OCI-M2 (cell line): ENCODE measurements at regions not wholly inside any gene's neighbourhood (a gene's known extent, or its start where the extent isn't known, plus 50 kb on each side); places are given as distances from the start of the nearest gene placed in this dataset.

ENCODE experiments used
- DNase-seq: peaks from one replicate; lab custom pipeline; 2025; ENCODE audit not compliant: unreplicated experiment; lab: John Stamatoyannopoulos, UW

DNA sequence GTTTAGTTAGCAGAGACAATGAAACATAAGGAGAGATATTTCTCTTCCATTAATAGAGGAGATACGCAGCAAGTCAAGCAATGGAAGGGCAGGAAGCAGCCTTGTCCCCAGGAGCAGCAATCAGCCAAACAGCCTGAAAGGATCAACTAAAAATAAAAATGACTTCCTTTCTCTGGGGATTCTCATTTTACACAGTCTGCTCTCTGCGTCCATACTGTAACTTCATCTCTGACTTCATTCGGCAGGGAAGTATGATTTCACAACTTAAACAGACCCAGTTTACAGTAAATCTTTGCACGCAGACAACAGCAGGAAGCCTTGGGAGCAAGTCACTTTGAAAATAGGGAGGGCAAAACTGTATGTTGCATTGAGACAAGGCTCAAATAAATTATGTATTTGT is 826.7 kb downstream of the DIAPH3 start:
- no peak for DNase-seq

DNA sequence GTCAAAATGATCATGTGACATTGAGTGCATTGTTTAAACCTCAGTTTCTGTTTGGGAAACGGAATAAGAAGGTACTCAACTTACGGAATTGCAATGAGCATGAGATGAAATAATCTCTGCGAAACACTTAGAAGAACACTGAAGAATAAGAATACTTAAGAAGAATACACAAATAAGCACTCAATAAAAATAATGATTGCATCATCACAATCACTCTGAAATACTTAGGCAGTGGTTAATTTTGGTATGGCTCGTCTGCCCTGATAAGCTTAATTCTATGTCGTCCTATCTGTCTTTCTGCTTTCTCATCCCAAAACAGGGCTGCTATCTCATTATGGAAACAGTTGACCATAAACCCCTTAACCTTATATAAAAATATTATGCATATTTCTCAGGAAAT is 823.6 kb downstream of the DIAPH3 start:
- no peak for DNase-seq

DNA sequence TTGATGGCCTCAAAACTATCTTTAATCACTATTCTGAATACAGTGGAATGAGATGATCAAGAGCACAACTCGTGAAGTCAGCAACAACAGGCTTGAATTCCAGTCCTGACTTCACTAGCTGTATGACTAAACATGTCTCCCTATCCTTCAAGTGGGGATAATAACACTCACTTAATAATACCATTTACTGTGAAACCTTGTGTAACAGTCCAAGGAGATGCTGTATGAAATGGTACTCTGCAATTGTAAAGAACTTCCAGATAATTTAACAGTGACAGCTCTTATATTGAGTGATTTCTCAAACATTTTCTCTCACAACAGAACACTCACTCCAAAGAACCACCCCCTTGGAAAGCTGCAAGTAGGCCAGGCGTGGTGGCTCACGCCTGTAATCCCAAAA is 823.1 kb downstream of the DIAPH3 start:
- no peak for DNase-seq

DNA sequence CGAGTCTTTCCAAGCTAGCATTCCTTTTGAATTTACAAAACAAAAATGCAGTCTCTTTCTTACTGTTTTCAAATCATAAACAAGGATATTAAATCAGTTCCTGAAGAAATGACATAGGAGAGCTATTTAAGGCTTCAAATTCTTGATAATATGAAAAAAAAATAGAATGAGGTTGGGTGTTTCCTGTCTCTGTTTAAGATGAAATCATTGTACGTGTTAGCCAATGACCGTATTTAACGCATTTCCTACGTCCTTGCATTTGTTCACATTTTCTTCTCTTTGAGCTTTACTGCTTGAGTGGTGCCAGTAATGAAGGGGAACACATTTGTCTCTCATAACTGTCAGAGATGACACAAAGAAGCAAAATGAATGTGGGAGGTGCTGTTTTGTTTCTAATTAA is 821.3 kb downstream of the DIAPH3 start:
- DNase-seq: no peak

DNA sequence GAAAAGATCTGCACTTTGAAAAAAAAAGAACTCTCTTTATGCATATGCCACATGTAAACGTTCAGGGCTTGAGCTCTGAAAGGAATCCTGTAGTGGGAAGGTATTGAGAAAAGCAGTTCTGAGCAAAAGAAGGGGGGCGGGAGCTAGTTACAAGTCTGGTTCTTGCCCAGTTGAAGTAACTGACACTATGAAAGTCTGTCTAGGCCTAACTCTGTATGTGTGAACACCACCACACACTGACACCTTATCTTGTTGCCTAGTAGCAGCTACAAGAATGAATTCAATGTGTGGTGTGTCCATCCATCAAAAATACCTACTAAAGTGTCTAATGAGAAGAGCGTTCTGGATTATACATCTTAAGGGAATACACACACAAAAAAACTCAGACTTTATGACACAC is 820.6 kb downstream of the DIAPH3 start:
- no peak for DNase-seq

DNA sequence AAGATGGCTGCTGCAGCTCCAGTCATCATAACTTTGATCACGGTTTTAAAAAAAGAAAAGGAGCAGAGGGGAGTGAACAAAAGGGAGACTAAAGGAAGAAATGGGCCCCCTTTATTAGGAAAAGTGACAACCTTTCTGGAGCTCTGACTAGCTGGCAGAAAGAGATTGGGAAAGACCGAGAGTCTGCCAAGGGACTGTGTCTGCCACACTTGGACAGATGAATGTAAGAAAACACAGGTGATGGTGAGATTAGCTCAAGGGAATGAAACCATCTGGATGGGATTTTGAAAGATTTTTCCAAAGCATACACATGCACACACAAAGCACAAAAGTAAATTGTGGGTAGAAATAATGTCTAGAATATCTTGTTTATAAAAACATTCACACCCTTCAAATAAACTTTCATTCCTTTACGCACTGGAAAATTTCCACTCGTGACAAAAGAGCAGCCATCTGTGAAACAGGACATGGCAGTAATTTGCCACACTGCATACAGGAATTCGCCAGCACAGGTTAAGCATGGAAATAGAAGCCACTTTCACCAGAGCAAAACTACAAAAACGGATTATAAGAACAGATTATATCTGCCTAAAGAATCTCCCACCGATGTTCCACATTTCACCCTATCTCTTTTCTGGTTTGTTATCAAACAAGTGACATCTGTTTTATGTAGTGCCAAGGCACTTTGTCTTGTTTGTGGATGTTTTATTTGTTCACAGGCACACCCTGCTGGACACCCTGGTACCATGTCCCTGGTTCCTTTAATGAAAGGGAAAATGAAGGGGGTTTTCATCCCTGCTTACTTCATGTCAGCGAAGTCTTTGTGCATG is 819.5 kb downstream of the DIAPH3 start:
- DNase-seq: no peak

DNA sequence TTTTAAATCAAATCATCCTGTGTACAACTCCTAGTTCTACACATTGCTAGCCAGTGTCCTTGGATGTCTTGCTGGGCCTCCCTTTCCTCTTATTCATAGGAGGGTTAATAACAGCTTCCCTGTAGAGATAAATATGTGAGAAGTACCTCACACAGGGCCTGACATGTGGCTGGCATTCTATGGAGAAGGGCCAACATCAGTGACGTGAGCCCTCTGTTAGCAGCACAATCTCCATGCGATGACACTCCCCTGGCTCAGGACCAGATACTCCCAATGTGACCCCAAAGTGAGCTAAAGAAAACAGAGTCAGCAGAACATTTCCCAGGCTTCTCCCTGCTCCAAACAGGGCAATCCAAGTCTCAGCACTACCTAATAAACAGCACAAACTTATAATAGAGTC is 818.4 kb downstream of the DIAPH3 start:
- DNase-seq: no peak

DNA sequence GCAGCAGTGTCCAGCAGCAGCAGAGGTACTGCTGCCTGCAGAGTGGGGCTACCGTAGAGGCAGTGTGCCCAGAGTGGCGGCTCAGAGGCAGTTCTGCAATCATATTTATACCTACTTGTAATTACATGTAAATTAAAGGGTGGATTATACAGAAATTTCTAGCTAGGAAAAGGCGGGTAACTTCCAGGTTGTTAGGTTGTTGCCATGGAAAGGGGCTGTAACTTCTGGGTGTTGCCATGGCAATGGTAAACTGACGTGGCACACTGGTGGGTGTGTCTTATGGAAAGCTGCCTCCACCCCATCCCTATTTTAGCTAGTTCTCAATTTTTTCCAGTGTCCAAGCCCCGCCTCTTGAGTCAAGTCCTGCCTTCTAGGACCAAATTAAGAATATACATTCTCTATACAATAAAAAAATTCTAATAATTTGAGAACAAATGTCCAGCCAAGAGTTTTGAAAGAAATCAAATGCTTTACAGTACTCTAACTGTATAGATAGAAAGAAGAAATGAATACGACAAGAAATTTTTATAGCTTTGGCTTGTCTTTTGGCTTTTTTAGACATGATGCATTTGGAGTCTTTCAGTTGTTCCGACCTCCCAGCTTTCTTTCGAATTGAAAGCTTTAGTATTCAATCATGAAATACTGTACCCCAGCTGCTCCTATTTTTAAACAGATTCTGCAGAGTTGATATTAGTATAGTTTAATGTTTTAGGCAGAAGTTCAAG is 816.6 kb downstream of the DIAPH3 start:
- DNase-seq: no peak

DNA sequence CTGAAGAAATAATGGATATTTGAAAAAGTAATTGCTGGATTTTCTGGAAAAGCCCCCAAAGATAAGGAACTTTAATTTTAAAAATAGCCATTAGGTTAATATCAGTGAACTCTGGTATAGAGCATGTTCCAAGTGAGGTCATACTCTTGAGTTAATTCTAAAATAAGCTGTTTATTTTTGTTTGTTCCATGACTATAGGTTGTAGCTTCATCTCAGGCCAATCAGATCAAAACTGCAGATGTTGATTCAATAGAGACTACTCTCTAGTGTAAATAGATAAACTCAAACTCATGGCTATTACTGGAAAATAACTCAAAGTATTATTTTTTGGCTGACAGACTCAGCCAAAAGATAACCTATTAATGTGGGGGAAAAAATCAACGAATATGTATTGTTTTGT is 815.1 kb downstream of the DIAPH3 start:
- no peak for DNase-seq

DNA sequence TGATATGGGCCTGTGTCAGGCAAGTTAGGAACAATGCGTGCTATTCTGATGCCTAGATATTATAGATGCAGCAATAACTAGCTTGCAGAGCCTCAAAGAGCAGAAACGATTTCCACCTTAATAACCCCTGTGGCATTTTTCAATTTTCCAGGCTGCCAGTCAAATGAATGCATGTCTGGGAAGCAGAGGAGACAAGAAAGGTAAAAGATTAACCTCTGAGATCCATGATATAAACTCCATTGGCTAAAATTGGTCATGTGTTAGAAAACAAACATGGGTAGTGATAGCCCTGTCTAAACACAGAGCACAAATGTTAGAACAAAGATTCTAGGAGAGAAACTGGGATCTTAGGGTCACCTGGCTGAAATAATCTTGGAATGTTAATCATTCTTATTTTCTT is 811.1 kb downstream of the DIAPH3 start:
- DNase-seq: no peak

DNA sequence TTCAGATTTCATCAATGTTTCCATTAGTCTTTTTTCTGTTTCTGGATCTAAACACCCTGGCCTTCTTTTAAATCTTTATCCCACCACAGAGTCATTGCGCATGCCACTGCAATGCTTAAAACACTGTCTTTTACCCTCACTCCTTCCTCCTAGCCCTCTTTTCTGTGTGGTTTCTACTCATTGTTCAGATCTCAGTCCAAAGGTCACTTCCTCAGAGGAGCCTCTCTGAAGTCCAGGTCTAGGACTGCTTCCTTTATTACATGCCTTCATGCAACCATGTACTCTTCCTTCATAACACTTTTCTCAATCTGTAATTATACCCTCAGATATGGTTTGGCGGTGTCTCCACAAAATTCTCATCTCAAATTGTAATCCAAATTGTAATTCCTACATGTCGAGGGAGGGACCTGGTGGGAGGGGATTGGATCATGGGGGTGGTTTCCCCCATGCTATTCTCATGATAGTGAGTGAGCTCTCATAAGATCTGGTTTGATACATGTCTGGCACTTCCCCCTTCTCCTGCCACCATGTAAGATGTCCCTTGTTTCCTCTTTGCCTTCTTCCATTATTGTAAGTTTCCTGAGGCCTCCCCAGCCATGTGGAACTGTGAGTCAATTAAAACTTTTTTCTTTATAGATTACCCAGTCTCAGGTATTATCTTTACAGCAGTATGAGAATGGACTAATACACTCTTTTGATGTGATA is 808.9 kb downstream of the DIAPH3 start:
- DNase-seq: no peak

DNA sequence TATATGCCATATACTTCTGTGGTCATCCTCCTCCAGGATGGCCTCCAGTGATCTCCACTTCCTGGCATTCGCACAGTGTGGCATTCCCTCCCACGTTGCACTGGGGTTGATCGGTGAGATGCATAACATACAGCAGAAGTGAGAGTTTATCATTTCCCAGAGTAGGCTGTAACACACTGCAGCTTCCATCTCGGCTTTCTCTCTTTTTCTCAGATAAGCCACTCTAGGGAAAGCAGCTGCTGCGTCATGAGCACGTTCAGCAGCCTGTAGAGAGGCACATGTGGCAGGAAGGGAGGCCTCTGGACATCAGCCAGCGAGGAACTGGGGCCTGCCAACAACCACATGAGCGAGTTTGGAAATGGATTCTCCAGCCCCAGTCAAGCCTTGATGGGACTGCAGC is 807.1 kb downstream of the DIAPH3 start:
- no peak for DNase-seq

DNA sequence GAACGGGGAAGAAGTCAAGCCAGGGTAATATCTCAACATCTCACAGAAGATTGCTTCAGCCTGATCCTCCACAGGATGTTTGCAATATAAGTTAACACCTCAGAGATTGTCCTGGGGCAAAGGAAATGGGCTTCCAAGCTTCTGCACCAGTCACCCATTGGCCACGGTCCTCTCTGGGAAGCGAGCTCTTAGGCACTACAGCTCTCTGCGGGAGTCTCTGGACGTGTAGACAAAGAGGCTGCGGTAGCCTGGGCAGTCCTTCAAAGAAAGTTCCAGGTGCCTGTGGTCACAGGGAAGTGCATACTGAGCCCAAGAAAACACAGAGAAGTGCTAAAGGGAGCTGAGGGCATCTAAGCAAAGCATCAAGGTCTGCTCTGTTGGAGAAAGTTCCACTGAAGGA is 805.7 kb downstream of the DIAPH3 start:
- DNase-seq: no peak

DNA sequence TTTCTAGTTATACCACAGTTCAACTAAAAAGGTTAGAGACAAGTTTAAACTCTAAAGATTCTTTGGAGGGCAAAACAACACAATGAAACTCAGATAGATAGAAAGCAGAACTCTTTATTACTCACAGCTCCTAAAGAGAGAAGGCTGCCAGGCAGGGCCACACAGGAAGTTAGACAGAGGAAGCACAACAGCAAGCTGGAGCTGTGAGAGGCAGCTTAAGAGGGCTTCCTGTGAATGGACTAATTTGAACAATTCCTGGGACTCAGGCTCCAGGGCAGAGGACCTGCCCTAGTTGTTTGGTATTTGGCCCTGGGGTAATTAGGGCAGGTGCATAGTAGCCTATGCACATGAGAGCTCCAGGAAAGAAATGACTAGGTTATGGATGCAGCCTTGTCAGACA is 803.6 kb downstream of the DIAPH3 start:
- no peak for DNase-seq

DNA sequence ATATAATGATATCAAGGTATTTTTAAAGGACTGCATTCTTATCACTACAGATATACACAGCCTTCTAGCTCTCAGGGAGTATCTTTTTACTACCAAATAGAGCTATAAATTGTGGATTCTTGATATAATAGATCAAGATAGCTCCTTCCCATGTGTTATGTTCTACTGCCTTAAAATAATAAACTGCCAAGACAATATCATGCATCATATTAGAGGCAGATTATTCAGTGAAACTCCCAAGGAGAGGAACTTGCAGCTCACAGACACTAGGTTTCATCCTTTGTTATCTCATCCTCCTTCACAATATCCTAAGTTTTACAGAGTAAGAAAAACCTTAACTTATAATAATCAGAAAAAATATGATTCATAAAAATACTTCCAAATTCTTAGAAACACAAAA is 802.8 kb downstream of the DIAPH3 start:
- no peak for DNase-seq

DNA sequence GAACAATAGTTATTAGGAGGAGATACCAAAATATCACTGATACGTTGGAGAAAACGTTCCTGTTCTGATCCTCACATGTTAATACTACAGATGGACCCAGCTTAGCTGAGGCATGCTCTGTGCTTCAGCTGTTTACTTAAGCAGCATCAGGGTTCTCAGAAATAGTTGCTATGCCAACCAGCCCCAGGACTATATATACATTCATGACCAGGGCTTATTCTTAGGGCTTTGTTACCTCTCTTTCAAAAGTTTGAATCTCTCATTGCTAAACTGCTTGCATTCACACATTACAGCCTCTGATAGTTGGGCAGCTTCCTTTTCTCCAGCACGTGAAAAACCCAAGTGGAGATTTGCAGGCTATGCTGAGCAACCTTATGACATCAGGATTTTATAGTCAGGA is 800.4 kb downstream of the DIAPH3 start:
- DNase-seq: no peak

DNA sequence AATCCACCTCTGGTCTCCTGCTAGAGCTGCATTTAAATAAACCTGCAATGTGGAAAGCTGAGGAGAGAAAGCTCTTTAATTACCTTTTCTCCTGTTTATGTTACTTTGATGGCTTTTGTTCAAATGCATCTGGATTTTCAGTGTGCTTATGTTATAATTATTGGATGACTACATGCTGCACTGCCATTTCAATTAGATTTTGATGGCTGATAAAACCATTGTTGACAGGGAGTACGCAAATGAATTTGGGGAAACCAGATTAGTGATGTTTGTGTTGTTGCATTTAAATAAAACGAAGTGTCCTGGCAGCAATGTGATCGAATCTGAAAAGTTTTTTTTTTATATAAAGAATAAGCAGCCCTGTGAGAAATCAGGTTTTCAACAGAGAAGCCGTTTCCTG is 799.8 kb downstream of the DIAPH3 start:
- no peak for DNase-seq

DNA sequence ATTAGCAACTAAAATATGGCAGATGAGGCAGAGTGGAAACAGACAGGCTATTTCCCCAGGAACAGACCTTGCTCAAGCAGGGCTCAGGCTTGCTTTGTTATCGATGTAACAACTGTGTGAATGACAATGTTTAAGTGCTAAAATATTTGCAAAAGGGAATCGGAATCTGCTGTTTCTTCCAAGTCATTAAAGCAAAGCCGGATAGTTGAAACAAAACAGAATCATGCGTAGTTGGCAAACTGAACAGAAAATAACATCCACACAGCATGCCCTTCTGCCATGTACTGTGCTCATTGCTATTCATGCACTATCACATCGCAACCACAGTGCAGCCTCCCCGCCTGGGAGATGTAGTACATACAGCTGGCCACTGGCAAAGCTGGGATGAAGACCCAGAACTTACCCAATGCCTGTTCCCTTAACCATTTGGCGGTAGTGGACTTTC is 799.1 kb downstream of the DIAPH3 start:
- no peak for DNase-seq

DNA sequence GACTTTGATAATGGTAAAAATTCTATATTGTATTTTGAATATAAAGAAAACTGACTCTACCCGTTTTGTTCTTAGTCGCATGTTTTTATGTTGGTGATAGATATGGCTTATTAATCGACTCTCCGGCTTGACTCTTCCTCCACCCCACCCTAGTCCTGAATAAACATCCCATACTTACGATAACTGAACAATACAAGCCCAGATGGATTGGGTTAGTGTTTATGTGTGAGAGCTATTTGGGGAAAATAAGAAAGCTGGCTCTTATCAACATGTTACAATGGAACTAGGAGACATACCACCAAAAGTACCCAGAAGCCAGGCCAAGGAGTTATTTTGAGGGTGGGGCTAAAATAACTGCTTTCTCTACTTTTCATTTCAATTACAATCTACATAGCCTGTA is 796.3 kb downstream of the DIAPH3 start:
- DNase-seq: no peak

DNA sequence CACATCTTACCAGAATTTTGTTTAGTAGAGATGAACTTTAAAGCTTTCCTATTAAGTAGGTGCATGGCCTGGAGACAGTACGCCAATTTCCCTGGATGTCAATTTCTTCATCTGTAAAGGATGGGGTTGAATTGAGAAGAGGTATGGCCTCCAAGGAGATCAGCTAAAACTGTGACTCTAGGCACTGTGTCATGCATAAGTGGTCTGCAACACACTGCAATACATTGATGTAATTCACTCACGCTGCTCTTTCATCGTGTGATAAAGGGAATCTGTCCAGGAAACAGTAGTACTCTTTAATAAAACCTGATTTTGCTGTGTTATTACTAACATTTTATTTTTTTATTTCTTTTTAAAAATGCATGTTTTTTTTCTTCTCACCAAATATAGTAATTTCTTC is 795.8 kb downstream of the DIAPH3 start:
- no peak for DNase-seq

DNA sequence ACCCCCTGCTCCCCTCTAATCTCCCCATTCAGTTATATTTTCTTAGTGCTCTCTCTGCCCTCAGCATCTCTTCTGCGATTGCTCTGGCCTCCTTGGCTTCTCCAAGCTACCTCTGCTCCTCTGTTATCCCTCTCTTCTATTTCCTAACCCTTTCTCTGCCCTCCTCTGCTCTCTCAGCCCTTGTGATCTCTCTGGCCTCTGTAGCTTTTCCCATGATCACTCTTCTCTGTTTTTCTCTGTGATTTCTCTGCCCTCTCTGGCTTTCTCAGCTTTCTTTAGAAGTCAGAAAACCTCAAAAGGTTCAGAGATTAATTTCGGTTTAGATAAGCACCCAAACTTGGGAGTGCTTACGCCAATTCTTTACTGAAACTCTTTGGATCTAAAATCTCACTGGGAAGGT is 795.0 kb downstream of the DIAPH3 start:
- DNase-seq: no peak

DNA sequence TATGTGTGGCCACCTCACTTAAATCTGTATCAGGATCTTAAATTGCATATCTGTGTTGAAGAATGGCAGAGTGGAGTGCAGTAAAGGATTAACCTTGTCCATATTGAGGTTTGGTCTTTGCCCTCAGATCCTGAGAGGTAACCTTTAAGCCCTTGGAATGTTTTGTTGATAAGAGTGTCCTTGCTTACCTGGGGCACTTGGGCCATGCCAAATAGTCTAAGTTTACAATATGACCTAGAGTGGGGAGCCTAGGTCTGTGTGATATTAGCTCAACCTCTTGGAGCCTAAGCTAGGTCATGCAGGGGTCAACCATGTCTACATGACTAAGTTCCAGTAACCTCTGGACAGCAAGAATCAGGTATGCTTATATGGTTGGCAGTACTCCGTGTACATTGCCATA is 792.5 kb downstream of the DIAPH3 start:
- no peak for DNase-seq
